Stimulated activated CD4-positive, alpha-beta T cell treated with anti-CD3 and anti-CD28 coated beads, Interleukin-2, amount 100 ng/mL, for 24 hours (primary cell): ENCODE measurements at regions not wholly inside any gene's neighbourhood (a gene's known extent, or its start where the extent isn't known, plus 50 kb on each side); places are given as distances from the start of the nearest gene placed in this dataset.
"Not testable (repeated sequence)": the region's sequence is repeated elsewhere in the genome, so short reads cannot be mapped to it uniquely, and the experiment has no call there.

Experiments
- DNase-seq, 2 donors: peaks; one replicate each; pipeline ENCODE4 v3.0.0-alpha.2; 2020

- DNase-seq: no peak
These were observed 827.7 kb downstream of the TMTC2 start for GRCh38 chr12:83514372-83514771.

GRCh38 chr12:83506841-83507240 is 820.1 kb downstream of the TMTC2 start:
- no peak for DNase-seq

- no peak for DNase-seq
These were observed 818.9 kb downstream of the TMTC2 start for GRCh38 chr12:83505586-83505985.

- DNase-seq: not testable (repeated sequence)
These were observed 813.2 kb downstream of the TMTC2 start for GRCh38 chr12:83499894-83500293.

GRCh38 chr12:83477696-83478095 is 791.0 kb downstream of the TMTC2 start:
- DNase-seq: no peak

GRCh38 chr12:83476695-83477690 is 790.3 kb downstream of the TMTC2 start:
- no peak for DNase-seq

- DNase-seq: no peak
These were observed 789.3 kb downstream of the TMTC2 start for GRCh38 chr12:83476006-83476405.

- no peak for DNase-seq
These were observed 787.7 kb downstream of the TMTC2 start for GRCh38 chr12:83474369-83474768.

GRCh38 chr12:83473408-83474095 is 786.8 kb downstream of the TMTC2 start:
- no peak for DNase-seq

- DNase-seq: no peak
These were observed 786.1 kb downstream of the TMTC2 start for GRCh38 chr12:83472772-83473171.

GRCh38 chr12:83472350-83472749 is 785.6 kb downstream of the TMTC2 start:
- no peak for DNase-seq

GRCh38 chr12:83471341-83471740 is 784.6 kb downstream of the TMTC2 start:
- DNase-seq: no peak

- DNase-seq: no peak
These were observed 784.0 kb downstream of the TMTC2 start for GRCh38 chr12:83470749-83471148.

GRCh38 chr12:83468988-83469908 is 782.5 kb downstream of the TMTC2 start:
- no peak for DNase-seq

GRCh38 chr12:83465632-83466031 is 778.9 kb downstream of the TMTC2 start:
- DNase-seq: no peak

- DNase-seq: no peak
These were observed 775.7 kb downstream of the TMTC2 start for GRCh38 chr12:83462419-83462818.

GRCh38 chr12:83461336-83461935 is 774.7 kb downstream of the TMTC2 start:
- no peak for DNase-seq

- no peak for DNase-seq
These were observed 764.5 kb downstream of the TMTC2 start for GRCh38 chr12:83451189-83451588.

GRCh38 chr12:83434600-83434999 is 747.9 kb downstream of the TMTC2 start:
- no peak for DNase-seq

GRCh38 chr12:83432176-83432719 is 745.5 kb downstream of the TMTC2 start:
- DNase-seq: no peak

GRCh38 chr12:83427586-83428136 is 741.0 kb downstream of the TMTC2 start:
- DNase-seq: not testable (repeated sequence)

GRCh38 chr12:83414981-83415380 is 728.3 kb downstream of the TMTC2 start:
- DNase-seq: no peak
